ENCODE measurements at regions not wholly inside any gene's neighbourhood (a gene's known extent, or its start where the extent isn't known, plus 50 kb on each side); places are given as distances from the start of the nearest gene placed in this dataset.

- no peaks in the 10 kb centered on the region for H3K36me3 ChIP-seq (ENCODE audit: insufficient read depth)
- no peaks in the 10 kb centered on the region for H3K79me2 ChIP-seq (ENCODE audit: insufficient read depth, low read depth)
- H3K4me3 ChIP-seq (IDR thresholded peaks at IDR 0.05; ENCODE audit: insufficient read depth, low read depth, low read length) = no peak overlapping the region
- H4K20me1 ChIP-seq (ENCODE audit: insufficient read depth) = no peaks in the 10 kb centered on the region
- H3K27me3 ChIP-seq (ENCODE audit: insufficient read depth, low read depth) = no peaks in the 10 kb centered on the region
- H3K4me2 ChIP-seq = no peak overlapping the region
- H2AFZ ChIP-seq (ENCODE audit: low read depth) = no peak overlapping the region
- no peaks in the 10 kb centered on the region for H3K4me1 ChIP-seq (ENCODE audit: low read depth, poor library complexity, severe bottlenecking)
- H3K27ac ChIP-seq = no peak overlapping the region
- no peak overlapping the region for H3K9ac ChIP-seq
- TF ChIP-seq, protein P1, sequence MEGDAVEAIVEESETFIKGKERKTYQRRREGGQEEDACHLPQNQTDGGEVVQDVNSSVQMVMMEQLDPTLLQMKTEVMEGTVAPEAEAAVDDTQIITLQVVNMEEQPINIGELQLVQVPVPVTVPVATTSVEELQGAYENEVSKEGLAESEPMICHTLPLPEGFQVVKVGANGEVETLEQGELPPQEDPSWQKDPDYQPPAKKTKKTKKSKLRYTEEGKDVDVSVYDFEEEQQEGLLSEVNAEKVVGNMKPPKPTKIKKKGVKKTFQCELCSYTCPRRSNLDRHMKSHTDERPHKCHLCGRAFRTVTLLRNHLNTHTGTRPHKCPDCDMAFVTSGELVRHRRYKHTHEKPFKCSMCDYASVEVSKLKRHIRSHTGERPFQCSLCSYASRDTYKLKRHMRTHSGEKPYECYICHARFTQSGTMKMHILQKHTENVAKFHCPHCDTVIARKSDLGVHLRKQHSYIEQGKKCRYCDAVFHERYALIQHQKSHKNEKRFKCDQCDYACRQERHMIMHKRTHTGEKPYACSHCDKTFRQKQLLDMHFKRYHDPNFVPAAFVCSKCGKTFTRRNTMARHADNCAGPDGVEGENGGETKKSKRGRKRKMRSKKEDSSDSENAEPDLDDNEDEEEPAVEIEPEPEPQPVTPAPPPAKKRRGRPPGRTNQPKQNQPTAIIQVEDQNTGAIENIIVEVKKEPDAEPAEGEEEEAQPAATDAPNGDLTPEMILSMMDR (conservative IDR thresholded peaks at IDR 0.05; ENCODE audit: low read depth, low read length) = no peak
These were observed 106.4 kb downstream of the AQP9 start for GRCh38 chr15:58244536-58244935.

DNA sequence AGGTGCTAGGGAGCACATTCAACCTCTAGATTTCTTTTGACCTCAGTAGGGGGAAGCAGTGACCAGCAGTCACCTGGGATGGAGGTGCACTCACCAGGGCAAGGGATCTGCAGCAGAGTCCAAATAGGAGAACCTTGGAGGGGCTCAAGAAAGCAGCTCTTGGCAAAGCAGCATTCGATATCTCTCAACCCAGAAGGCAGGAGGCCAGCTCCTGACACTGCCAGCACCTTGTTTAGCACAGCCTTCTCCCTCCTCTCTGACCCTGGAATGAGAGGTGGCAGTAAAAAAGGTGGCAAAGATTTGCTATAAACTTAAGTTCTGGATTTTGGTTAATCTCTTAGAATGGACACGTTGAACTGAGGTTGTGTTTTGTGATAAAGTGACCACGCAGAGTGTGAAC, 107.9 kb downstream of the AQP9 start:
- Histone ChIP-seq H3K4me3 (IDR thresholded peaks at IDR 0.05; ENCODE audit: insufficient read depth, low read depth, low read length) (no peak overlapping the region), H4K20me1 (ENCODE audit: insufficient read depth) (no peaks in the 10 kb centered on the region), H3K27me3 (ENCODE audit: insufficient read depth, low read depth) (no peaks in the 10 kb centered on the region), H3K4me1 (ENCODE audit: low read depth, poor library complexity, severe bottlenecking) (no peaks in the 10 kb centered on the region), H2AFZ (ENCODE audit: low read depth) (no peak overlapping the region), H3K36me3 (ENCODE audit: insufficient read depth) (no peaks in the 10 kb centered on the region), H3K27ac (no peak overlapping the region), H3K4me2 (no peak overlapping the region), H3K9ac (no peak overlapping the region), H3K79me2 (ENCODE audit: insufficient read depth, low read depth) (no peaks in the 10 kb centered on the region)
- TF ChIP-seq, protein P1 (conservative IDR thresholded peaks at IDR 0.05; ENCODE audit: low read depth, low read length) = no peak

GRCh38 chr15:58247855-58248842, 110.0 kb downstream of the AQP9 start:
- TF ChIP-seq, protein P1 (conservative IDR thresholded peaks at IDR 0.05; ENCODE audit: low read depth, low read length) = no peak
- Histone ChIP-seq H3K9ac (no peak overlapping the region), H3K27ac (no peak overlapping the region), H4K20me1 (ENCODE audit: insufficient read depth) (no peaks in the 10 kb centered on the region), H3K36me3 (ENCODE audit: insufficient read depth) (no peaks in the 10 kb centered on the region), H3K27me3 (ENCODE audit: insufficient read depth, low read depth) (no peaks in the 10 kb centered on the region), H2AFZ (ENCODE audit: low read depth) (no peak overlapping the region), H3K4me3 (IDR thresholded peaks at IDR 0.05; ENCODE audit: insufficient read depth, low read depth, low read length) (no peak overlapping the region), H3K4me2 (no peak overlapping the region), H3K4me1 (ENCODE audit: low read depth, poor library complexity, severe bottlenecking) (no peaks in the 10 kb centered on the region), H3K79me2 (ENCODE audit: insufficient read depth, low read depth) (no peaks in the 10 kb centered on the region)

DNA sequence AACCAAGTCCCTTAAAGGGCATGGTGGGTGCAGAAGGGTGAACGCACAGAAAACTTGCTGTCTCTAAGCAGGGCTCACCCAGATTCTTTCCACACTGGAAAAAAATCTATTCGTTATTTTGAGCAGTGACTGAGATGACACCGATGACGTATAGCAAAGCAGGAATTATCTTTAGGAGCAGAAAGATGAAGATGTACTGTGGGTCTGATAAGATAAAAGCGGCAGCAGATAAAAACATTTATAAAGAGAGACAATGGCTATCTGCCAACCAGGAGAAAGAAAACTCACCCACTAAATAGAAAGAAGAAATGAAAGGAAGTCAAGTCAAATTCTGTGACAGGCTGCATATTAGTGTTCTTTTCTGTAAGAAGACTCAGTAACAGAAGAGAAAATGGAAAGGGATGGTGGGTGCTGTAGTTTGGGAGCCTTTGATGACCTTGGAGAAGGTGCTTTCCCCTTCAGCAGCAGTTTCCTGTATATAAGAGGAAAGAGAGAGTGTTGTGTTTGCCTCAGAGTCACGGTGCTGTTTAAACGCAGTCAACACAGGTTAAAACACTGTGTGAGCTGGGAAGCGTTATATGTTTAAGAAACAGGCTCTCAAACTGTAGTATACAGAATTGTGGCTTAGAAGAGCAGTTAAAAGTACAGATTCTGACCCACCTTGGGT, 111.6 kb downstream of the AQP9 start:
- Histone ChIP-seq H4K20me1 (ENCODE audit: insufficient read depth) (no peaks in the 10 kb centered on the region), H3K36me3 (ENCODE audit: insufficient read depth) (no peaks in the 10 kb centered on the region), H3K27me3 (ENCODE audit: insufficient read depth, low read depth) (no peaks in the 10 kb centered on the region), H3K27ac (no peak overlapping the region), H2AFZ (ENCODE audit: low read depth) (no peak overlapping the region), H3K4me2 (no peak overlapping the region), H3K4me3 (IDR thresholded peaks at IDR 0.05; ENCODE audit: insufficient read depth, low read depth, low read length) (no peak overlapping the region), H3K4me1 (ENCODE audit: low read depth, poor library complexity, severe bottlenecking) (no peaks in the 10 kb centered on the region), H3K79me2 (ENCODE audit: insufficient read depth, low read depth) (no peaks in the 10 kb centered on the region), H3K9ac (no peak overlapping the region)
- TF ChIP-seq, protein P1 (conservative IDR thresholded peaks at IDR 0.05; ENCODE audit: low read depth, low read length) = no peak
